ENCODE measurements at regions not wholly inside any gene's neighbourhood (a gene's known extent, or its start where the extent isn't known, plus 50 kb on each side); places are given as distances from the start of the nearest gene placed in this dataset.

- TF ChIP-seq GABPA (IDR thresholded peaks at IDR 0.05; ENCODE audit: low read depth) (no peak), CTCF (IDR thresholded peaks at IDR 0.05; ENCODE audit: insufficient read depth, low read length) (no peak), POLR2AphosphoS5 (IDR thresholded peaks at IDR 0.05; ENCODE audit: low read depth) (no peak), SPI1 (IDR thresholded peaks at IDR 0.05; ENCODE audit: borderline replicate concordance, low read depth) (no peak)
- TF ChIP-seq, protein P1, sequence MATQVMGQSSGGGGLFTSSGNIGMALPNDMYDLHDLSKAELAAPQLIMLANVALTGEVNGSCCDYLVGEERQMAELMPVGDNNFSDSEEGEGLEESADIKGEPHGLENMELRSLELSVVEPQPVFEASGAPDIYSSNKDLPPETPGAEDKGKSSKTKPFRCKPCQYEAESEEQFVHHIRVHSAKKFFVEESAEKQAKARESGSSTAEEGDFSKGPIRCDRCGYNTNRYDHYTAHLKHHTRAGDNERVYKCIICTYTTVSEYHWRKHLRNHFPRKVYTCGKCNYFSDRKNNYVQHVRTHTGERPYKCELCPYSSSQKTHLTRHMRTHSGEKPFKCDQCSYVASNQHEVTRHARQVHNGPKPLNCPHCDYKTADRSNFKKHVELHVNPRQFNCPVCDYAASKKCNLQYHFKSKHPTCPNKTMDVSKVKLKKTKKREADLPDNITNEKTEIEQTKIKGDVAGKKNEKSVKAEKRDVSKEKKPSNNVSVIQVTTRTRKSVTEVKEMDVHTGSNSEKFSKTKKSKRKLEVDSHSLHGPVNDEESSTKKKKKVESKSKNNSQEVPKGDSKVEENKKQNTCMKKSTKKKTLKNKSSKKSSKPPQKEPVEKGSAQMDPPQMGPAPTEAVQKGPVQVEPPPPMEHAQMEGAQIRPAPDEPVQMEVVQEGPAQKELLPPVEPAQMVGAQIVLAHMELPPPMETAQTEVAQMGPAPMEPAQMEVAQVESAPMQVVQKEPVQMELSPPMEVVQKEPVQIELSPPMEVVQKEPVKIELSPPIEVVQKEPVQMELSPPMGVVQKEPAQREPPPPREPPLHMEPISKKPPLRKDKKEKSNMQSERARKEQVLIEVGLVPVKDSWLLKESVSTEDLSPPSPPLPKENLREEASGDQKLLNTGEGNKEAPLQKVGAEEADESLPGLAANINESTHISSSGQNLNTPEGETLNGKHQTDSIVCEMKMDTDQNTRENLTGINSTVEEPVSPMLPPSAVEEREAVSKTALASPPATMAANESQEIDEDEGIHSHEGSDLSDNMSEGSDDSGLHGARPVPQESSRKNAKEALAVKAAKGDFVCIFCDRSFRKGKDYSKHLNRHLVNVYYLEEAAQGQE (IDR thresholded peaks at IDR 0.05; ENCODE audit: insufficient replicate concordance, low read depth) = no peak
- Histone ChIP-seq H3K27me3 (ENCODE audit: insufficient read depth, poor library complexity, severe bottlenecking) (no peaks in the 10 kb centered on the region), H3K27ac (replicated peaks) (no peak overlapping the region), H3K4me3 (replicated peaks; ENCODE audit: insufficient read depth, low read length) (no peak overlapping the region)
- no peak for DNase-seq (ENCODE audit: low read depth in 1 of 2, low spot score in 1 of 2)
Measured at GRCh38 chr7:12884856-12885440, 197.5 kb downstream of the ARL4A start.

GRCh38 chr7:12888717-12889116, 201.3 kb downstream of the ARL4A start:
- DNase-seq (ENCODE audit: low read depth in 1 of 2, low spot score in 1 of 2) = no peak
- TF ChIP-seq GABPA (IDR thresholded peaks at IDR 0.05; ENCODE audit: low read depth) (no peak), SPI1 (IDR thresholded peaks at IDR 0.05; ENCODE audit: borderline replicate concordance, low read depth) (no peak), CTCF (IDR thresholded peaks at IDR 0.05; ENCODE audit: insufficient read depth, low read length) (no peak), POLR2AphosphoS5 (IDR thresholded peaks at IDR 0.05; ENCODE audit: low read depth) (no peak)
- TF ChIP-seq, protein P1 (IDR thresholded peaks at IDR 0.05; ENCODE audit: insufficient replicate concordance, low read depth) = no peak
- Histone ChIP-seq H3K27ac (replicated peaks) (no peak overlapping the region), H3K27me3 (ENCODE audit: insufficient read depth, poor library complexity, severe bottlenecking) (no peaks in the 10 kb centered on the region), H3K4me3 (replicated peaks; ENCODE audit: insufficient read depth, low read length) (no peak overlapping the region)

GRCh38 chr7:12889391-12889790, 202.0 kb downstream of the ARL4A start:
- Histone ChIP-seq H3K27ac (replicated peaks) (no peak overlapping the region), H3K4me3 (replicated peaks; ENCODE audit: insufficient read depth, low read length) (no peak overlapping the region), H3K27me3 (ENCODE audit: insufficient read depth, poor library complexity, severe bottlenecking) (no peaks in the 10 kb centered on the region)
- TF ChIP-seq CTCF (IDR thresholded peaks at IDR 0.05; ENCODE audit: insufficient read depth, low read length) (no peak), POLR2AphosphoS5 (IDR thresholded peaks at IDR 0.05; ENCODE audit: low read depth) (no peak), SPI1 (IDR thresholded peaks at IDR 0.05; ENCODE audit: borderline replicate concordance, low read depth) (no peak), GABPA (IDR thresholded peaks at IDR 0.05; ENCODE audit: low read depth) (no peak)
- TF ChIP-seq, protein P1 (IDR thresholded peaks at IDR 0.05; ENCODE audit: insufficient replicate concordance, low read depth) = no peak
- DNase-seq (ENCODE audit: low read depth in 1 of 2, low spot score in 1 of 2) = no peak
